Endothelial cell of umbilical vein (primary cell): ENCODE measurements at regions not wholly inside any gene's neighbourhood (a gene's known extent, or its start where the extent isn't known, plus 50 kb on each side); places are given as distances from the start of the nearest gene placed in this dataset.
"Not testable (repeated sequence)": the region's sequence is repeated elsewhere in the genome, so short reads cannot be mapped to it uniquely, and the experiment has no call there.

Experiments
- BruUV-seq: library from RNA; stranded (reverse); fragments of 400-500 nt; replicated peaks from 2 replicates; lab custom pipeline; 2021; lab: Mats Ljungman, UMichigan
- CTCF ChIA-PET: fragments of 300-600, 350-600 bp; sonication (Branson Sonifier 250); formaldehyde crosslinking; loops from one replicate; lab custom pipeline; 2021; ENCODE audit warnings: antibody characterized with exemption, inconsistent platforms; lab: Charles Lee
- POLR2A ChIA-PET: fragments of 300-600, 350-600 bp; sonication (Branson Sonifier 250); formaldehyde crosslinking; loops from one replicate; lab custom pipeline; 2021; ENCODE audit warnings: antibody characterized with exemption, inconsistent platforms; lab: Charles Lee
- DNase-seq: peaks from one replicate; pipeline ENCODE4 v3.0.0-alpha.2; 2011; ENCODE audit warnings: low read depth, low spot score
- FAIRE-seq: peaks from 2 replicates; lab custom pipeline; 2011; peaks lifted over from hg19 to GRCh38; lab: Jason Lieb, UNC
- H2AFZ ChIP-seq: 2 replicates; pipeline ENCODE4 v1.6.0; 2012; ENCODE audit warnings: low read depth, low read length, control low read depth, inconsistent platforms
- H3K27ac ChIP-seq: 2 replicates; pipeline ENCODE4 v1.5.1; 2011; ENCODE audit warnings: low read depth, mild to moderate bottlenecking, control low read depth, low read length, moderate library complexity; ENCODE audit not compliant: insufficient read depth
- H3K27me3 ChIP-seq, 2 experiments: 2 replicates each; pipeline versions ENCODE4 v1.6.0 to v1.6.1; 2011; ENCODE audit warnings: low read length in 2 of 2, mixed read lengths in 1 of 2; ENCODE audit not compliant: control insufficient read depth in 2 of 2, insufficient read depth in 2 of 2
- H3K36me3 ChIP-seq, 2 experiments: 2 replicates in 1 of 2; 3 replicates in 1 of 2; pipeline ENCODE4 v1.5.1; 2011; ENCODE audit warnings: low read length in 2 of 2, mild to moderate bottlenecking in 1 of 2, moderate library complexity in 1 of 2; ENCODE audit not compliant: control insufficient read depth in 2 of 2, insufficient read depth in 2 of 2; ENCODE audit errors: extremely low read depth in 1 of 2
- H3K4me1 ChIP-seq: 3 replicates; pipeline ENCODE4 v1.5.1; 2011; ENCODE audit warnings: mild to moderate bottlenecking, low read length; ENCODE audit not compliant: control insufficient read depth, insufficient read depth; ENCODE audit errors: extremely low read depth
- H3K4me2 ChIP-seq: 2 replicates; pipeline ENCODE4 v1.6.1; 2011; ENCODE audit warnings: low read length, control low read depth, mixed read lengths; ENCODE audit not compliant: insufficient read depth
- H3K4me3 ChIP-seq, 3 experiments: fragments of 200-600 bp in 1 of 3; sonication (generic), shearing (Covaris generic) in 1 of 3; replicated peaks in 1 of 3; 2 replicates each; pipeline ENCODE4 v1.5.1; 2011 to 2016; ENCODE audit warnings: control low read depth in 3 of 3, low read length in 3 of 3, mild to moderate bottlenecking in 2 of 3, inconsistent platforms in 1 of 3, low read depth in 1 of 3, moderate library complexity in 1 of 3; ENCODE audit not compliant: insufficient read depth in 1 of 3
- H3K79me2 ChIP-seq: 2 replicates; pipeline ENCODE4 v1.6.0; 2012; ENCODE audit warnings: low read length, inconsistent platforms; ENCODE audit not compliant: control insufficient read depth, insufficient read depth
- H3K9ac ChIP-seq: replicated peaks from 2 replicates; pipeline ENCODE3; 2011; ENCODE audit warnings: low read length, control low read depth; ENCODE audit not compliant: insufficient read depth; ENCODE audit errors: extremely low read depth
- H3K9me1 ChIP-seq: replicated peaks from 3 replicates; pipeline ENCODE4 v1.6.0; 2011; ENCODE audit warnings: mild to moderate bottlenecking, low read length; ENCODE audit not compliant: control insufficient read depth, insufficient read depth; ENCODE audit errors: extremely low read depth
- H3K9me3 ChIP-seq: replicated peaks from 2 replicates; pipeline ENCODE4 v1.5.1; 2012; ENCODE audit warnings: low read length, inconsistent platforms; ENCODE audit not compliant: control insufficient read depth, insufficient read depth
- H4K20me1 ChIP-seq: replicated peaks from 2 replicates; pipeline ENCODE3; 2011; ENCODE audit warnings: mild to moderate bottlenecking, low read length; ENCODE audit not compliant: control insufficient read depth, insufficient read depth; ENCODE audit errors: extremely low read depth
- EZH2 ChIP-seq: IDR thresholded peaks from 2 replicates; pipeline ENCODE4 v1.6.1; 2012; ENCODE audit warnings: borderline replicate concordance, low read depth, mild to moderate bottlenecking, moderate library complexity, low read length, inconsistent platforms; ENCODE audit not compliant: severe bottlenecking
- FOS ChIP-seq: IDR thresholded peaks from 2 replicates; pipeline ENCODE4 v1.6.1; 2011; ENCODE audit warnings: mild to moderate bottlenecking, low read length, moderate library complexity, borderline replicate concordance; ENCODE audit not compliant: insufficient read depth
- GATA2 ChIP-seq: IDR thresholded peaks from 2 replicates; pipeline ENCODE4 v1.7.0; 2011; ENCODE audit warnings: low read depth, mild to moderate bottlenecking, moderate library complexity, mixed read lengths, low read length; ENCODE audit not compliant: insufficient read length, insufficient read depth
- JUN ChIP-seq: IDR thresholded peaks from 2 replicates; pipeline ENCODE4 v1.6.1; 2011; ENCODE audit warnings: borderline replicate concordance, low read depth; ENCODE audit not compliant: insufficient read length, insufficient read depth
- MYC ChIP-seq: IDR thresholded peaks from one replicate; pipeline ENCODE4 v1.6.1; 2011; ENCODE audit warnings: mild to moderate bottlenecking, low read depth, low read length
- POLR2A ChIP-seq: IDR thresholded peaks from 2 replicates; pipeline ENCODE4 v1.6.1; 2012; ENCODE audit warnings: low read depth, mild to moderate bottlenecking, control low read depth, low read length
- POLR2AphosphoS5 ChIP-seq: IDR thresholded peaks from 2 replicates; pipeline ENCODE4 v1.6.1; 2012; ENCODE audit warnings: low read depth, mild to moderate bottlenecking, control low read depth, low read length, moderate library complexity; ENCODE audit not compliant: insufficient read depth
- dilution Hi-C: fragments of 300-500 bp; cut with MboI; formaldehyde crosslinking; loops from one replicate; pipeline ENCODE4 v1.15.0; 2019; ENCODE audit warnings: low sequenced_read_pairs; ENCODE audit not compliant: extremely low pct_ligation_motif_present
- intact Hi-C: fragments of 100-400 bp; cut with micrococcal nuclease; formaldehyde crosslinking; loops from one replicate; pipeline ENCODE4 v1.10.0; 2022
- TF ChIP-seq, protein P1 (sequence below): IDR thresholded peaks from 2 replicates; pipeline ENCODE4 v1.6.1; 2011; ENCODE audit not compliant: insufficient read depth, insufficient read length
- TF ChIP-seq, protein P2 (sequence below), 2 donors: IDR thresholded peaks; 1 replicate in 1 of 2; 2 replicates in 1 of 2; pipeline ENCODE4 v1.5.1; 2011; ENCODE audit warnings: low read length in 2 of 2, mild to moderate bottlenecking in 2 of 2, moderate library complexity in 2 of 2, control low read depth in 1 of 2, inconsistent platforms in 1 of 2, low read depth in 1 of 2; ENCODE audit not compliant: insufficient read depth in 1 of 2; ENCODE audit errors: extremely low read depth in 1 of 2

DNA sequence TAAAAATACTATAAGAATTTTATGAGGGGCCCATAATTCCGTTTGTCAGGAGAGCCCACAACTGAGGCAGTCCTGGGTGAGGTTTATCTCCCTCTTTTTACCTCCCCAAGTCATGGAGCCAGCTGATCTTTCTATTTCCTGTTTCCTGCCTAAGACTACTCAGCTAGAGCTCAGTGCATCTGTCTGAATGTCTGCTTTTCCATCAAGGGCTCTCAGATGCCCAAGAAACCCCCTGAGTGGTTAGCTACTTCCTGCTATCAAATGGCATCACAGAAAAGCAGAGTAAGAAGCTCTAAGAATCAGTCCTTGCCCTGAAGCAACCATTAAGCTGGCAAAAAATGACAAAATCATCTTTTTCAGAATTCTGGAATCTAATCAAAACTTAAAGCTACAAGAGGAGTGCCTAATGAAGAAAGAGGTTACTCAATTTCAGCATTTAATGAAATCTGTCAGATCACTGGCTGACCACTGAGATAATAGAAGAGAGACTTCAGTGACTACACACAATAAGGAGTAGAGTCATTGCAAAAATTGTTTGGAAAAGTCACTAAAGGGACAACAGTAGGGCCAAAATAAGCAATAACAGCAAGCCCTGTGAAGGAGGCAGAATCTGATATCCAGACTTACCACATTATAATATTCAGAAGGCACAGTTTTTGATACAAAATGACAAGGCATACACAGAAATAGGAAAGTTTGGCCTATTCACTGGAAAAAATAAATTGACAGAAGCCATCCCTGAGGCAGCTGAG is 150.1 kb downstream of the CYB561 start:
- H3K9me1 ChIP-seq = no peaks in the 10 kb centered on the region
- no peaks in the 10 kb centered on the region for H3K36me3 ChIP-seq
- H3K9me3 ChIP-seq = peaks cover 4% of the 10 kb centered on the region
- dilution Hi-C loops = no loop called here
- no peak overlapping the region for H2AFZ ChIP-seq
- no peak overlapping the region for H3K27ac ChIP-seq
- peaks cover 21% of the 10 kb centered on the region for H3K4me1 ChIP-seq
- ChIA-PET POLR2A (no interaction called here), CTCF (no interaction called here)
- FAIRE-seq (no peak), DNase-seq (no peak)
- H3K4me3 ChIP-seq = no peak overlapping the region
- no peak overlapping the region for H3K9ac ChIP-seq
- TF ChIP-seq MYC (no peak), POLR2AphosphoS5 (no peak), FOS (no peak), GATA2 (no peak), JUN (no peak), POLR2A (no peak), EZH2 (no peak)
- TF ChIP-seq, protein P1, sequence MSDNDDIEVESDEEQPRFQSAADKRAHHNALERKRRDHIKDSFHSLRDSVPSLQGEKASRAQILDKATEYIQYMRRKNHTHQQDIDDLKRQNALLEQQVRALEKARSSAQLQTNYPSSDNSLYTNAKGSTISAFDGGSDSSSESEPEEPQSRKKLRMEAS = no peak
- TF ChIP-seq, protein P2, sequence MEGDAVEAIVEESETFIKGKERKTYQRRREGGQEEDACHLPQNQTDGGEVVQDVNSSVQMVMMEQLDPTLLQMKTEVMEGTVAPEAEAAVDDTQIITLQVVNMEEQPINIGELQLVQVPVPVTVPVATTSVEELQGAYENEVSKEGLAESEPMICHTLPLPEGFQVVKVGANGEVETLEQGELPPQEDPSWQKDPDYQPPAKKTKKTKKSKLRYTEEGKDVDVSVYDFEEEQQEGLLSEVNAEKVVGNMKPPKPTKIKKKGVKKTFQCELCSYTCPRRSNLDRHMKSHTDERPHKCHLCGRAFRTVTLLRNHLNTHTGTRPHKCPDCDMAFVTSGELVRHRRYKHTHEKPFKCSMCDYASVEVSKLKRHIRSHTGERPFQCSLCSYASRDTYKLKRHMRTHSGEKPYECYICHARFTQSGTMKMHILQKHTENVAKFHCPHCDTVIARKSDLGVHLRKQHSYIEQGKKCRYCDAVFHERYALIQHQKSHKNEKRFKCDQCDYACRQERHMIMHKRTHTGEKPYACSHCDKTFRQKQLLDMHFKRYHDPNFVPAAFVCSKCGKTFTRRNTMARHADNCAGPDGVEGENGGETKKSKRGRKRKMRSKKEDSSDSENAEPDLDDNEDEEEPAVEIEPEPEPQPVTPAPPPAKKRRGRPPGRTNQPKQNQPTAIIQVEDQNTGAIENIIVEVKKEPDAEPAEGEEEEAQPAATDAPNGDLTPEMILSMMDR (IDR thresholded peaks at IDR 0.05; ENCODE audit: extremely low read depth in 1 of 2, insufficient read depth in 1 of 2, low read depth in 1 of 2, low read length in 2 of 2) = no peak
- no TSS peak for BruUV-seq
- no peaks in the 10 kb centered on the region for H3K79me2 ChIP-seq
- no peaks in the 10 kb centered on the region for H3K27me3 ChIP-seq
- intact Hi-C loops = no loop called here
- no peaks in the 10 kb centered on the region for H4K20me1 ChIP-seq
- H3K4me2 ChIP-seq = no peak overlapping the region

DNA sequence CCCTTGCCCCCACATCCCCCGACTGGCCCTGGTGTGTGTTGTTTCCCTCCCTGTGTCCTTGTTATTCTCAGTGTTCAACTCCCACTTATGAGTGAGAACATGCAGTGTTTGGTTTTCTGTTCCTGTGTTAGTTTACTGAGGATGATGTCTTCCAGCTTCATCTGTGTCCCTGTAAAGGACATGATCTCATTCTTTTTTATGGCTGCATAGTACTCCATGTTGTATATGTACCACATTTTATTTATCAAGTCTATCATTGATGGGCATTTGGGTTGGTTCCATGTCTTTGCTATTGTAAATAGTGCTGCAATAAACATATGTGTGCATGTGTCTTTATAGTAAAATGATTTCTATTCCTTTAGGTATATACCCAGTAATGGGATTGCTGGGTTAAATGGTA is 147.2 kb downstream of the CYB561 start:
- H3K27me3 ChIP-seq, H3K79me2 ChIP-seq, H3K27ac ChIP-seq, H3K9ac ChIP-seq, BruUV-seq, CTCF ChIA-PET, H3K9me1 ChIP-seq, intact Hi-C loops, H3K9me3 ChIP-seq, H2AFZ ChIP-seq, H3K4me3 ChIP-seq, H3K36me3 ChIP-seq, DNase-seq, dilution Hi-C loops, H3K4me2 ChIP-seq, FAIRE-seq, H3K4me1 ChIP-seq, H4K20me1 ChIP-seq, POLR2A ChIA-PET: not testable (repeated sequence)
